ENCODE measurements at regions not wholly inside any gene's neighbourhood (a gene's known extent, or its start where the extent isn't known, plus 50 kb on each side); places are given as distances from the start of the nearest gene placed in this dataset.
A peak's percentile ranks its signal among the peaks of the same experiment; 100 is the strongest.
"Not testable (repeated sequence)": the region's sequence is repeated elsewhere in the genome, so short reads cannot be mapped to it uniquely, and the experiment has no call there.

GRCh38 chr5:127216143-127216542, 74.5 kb upstream of the MEGF10 start:
- DNase-seq: no peak

GRCh38 chr5:127216898-127217675, 73.5 kb upstream of the MEGF10 start:
- DNase-seq: no peak

- not testable (repeated sequence) for DNase-seq
Measured at GRCh38 chr5:127221936-127222335, 68.7 kb upstream of the MEGF10 start.

- not testable (repeated sequence) for DNase-seq
Measured at GRCh38 chr5:127222571-127223156, 67.9 kb upstream of the MEGF10 start.

- DNase-seq: no peak
Measured at GRCh38 chr5:127223256-127223974, 67.2 kb upstream of the MEGF10 start.

GRCh38 chr5:127227881-127228280, 62.7 kb upstream of the MEGF10 start:
- DNase-seq: no peak

GRCh38 chr5:127228540-127229184, 61.9 kb upstream of the MEGF10 start:
- DNase-seq: no peak

- DNase-seq: peak; percentile 38
Measured at GRCh38 chr5:127229185-127229889, 61.3 kb upstream of the MEGF10 start.

GRCh38 chr5:127231118-127231517, 59.5 kb upstream of the MEGF10 start:
- DNase-seq: no peak

- DNase-seq: no peak
Measured at GRCh38 chr5:127233590-127233989, 57.0 kb upstream of the MEGF10 start.

GRCh38 chr5:127235136-127235535, 55.5 kb upstream of the MEGF10 start:
- no peak for DNase-seq

GRCh38 chr5:127236254-127236653, 54.3 kb upstream of the MEGF10 start:
- no peak for DNase-seq

Measured in muscle of arm (tissue), 1 donor.